VCaP (cell line): ENCODE measurements at regions not wholly inside any gene's neighbourhood (a gene's known extent, or its start where the extent isn't known, plus 50 kb on each side); places are given as distances from the start of the nearest gene placed in this dataset.

ENCODE experiments used
- H3K27ac ChIP-seq: fragments of 450-650 bp; 2 replicates; pipeline ENCODE4 v1.5.1; 2017
- CTCF ChIP-seq: fragments of 450-650 bp; conservative IDR thresholded peaks from 2 replicates; pipeline ENCODE4 v1.5.1; 2017; ENCODE audit warnings: mild to moderate bottlenecking, moderate library complexity

- H3K27ac ChIP-seq = no peak overlapping the region
- no peak for TF ChIP-seq CTCF
Measured at GRCh38 chr18:28826107-28826506, 649.2 kb upstream of the CDH2 start.

- no peak for TF ChIP-seq CTCF
Measured at GRCh38 chr18:28824183-28824574, 647.2 kb upstream of the CDH2 start.

GRCh38 chr18:28823506-28824182, 646.7 kb upstream of the CDH2 start:
- TF ChIP-seq CTCF = no peak
- no peak overlapping the region for H3K27ac ChIP-seq

More at GRCh38 chr18:28824183-28824574, 647.2 kb upstream of the CDH2 start:
- H3K27ac ChIP-seq = no peak overlapping the region

- no peak for TF ChIP-seq CTCF
- no peak overlapping the region for H3K27ac ChIP-seq
Measured at GRCh38 chr18:28820353-28820752, 643.4 kb upstream of the CDH2 start.

- H3K27ac ChIP-seq = no peak overlapping the region
- no peak for TF ChIP-seq CTCF
Measured at GRCh38 chr18:28816155-28816554, 639.2 kb upstream of the CDH2 start.

- no peak for TF ChIP-seq CTCF
- no peak overlapping the region for H3K27ac ChIP-seq
Measured at GRCh38 chr18:28814365-28814764, 637.4 kb upstream of the CDH2 start.

GRCh38 chr18:28808373-28808772, 631.4 kb upstream of the CDH2 start:
- TF ChIP-seq CTCF = no peak

More at GRCh38 chr18:28808373-28808772, 631.4 kb upstream of the CDH2 start:
- H3K27ac ChIP-seq = no peak overlapping the region
